Retinal pigment epithelial cell (primary cell): ENCODE measurements at regions not wholly inside any gene's neighbourhood (a gene's known extent, or its start where the extent isn't known, plus 50 kb on each side); places are given as distances from the start of the nearest gene placed in this dataset.
"Not testable (repeated sequence)": the region's sequence is repeated elsewhere in the genome, so short reads cannot be mapped to it uniquely, and the experiment has no call there.

Experiments used
- DNase-seq: peaks from one replicate; pipeline ENCODE4 v3.0.0-alpha.2; 2010; ENCODE audit warnings: low read depth
- H3K4me3 ChIP-seq: 2 replicates; pipeline ENCODE4 v1.5.1; 2011; ENCODE audit warnings: mild to moderate bottlenecking, low read length, control low read depth, moderate library complexity
- CTCF ChIP-seq: conservative IDR thresholded peaks from 2 replicates; pipeline ENCODE4 v1.5.1; 2011; ENCODE audit warnings: low read depth, low read length, control low read depth, inconsistent platforms

DNA sequence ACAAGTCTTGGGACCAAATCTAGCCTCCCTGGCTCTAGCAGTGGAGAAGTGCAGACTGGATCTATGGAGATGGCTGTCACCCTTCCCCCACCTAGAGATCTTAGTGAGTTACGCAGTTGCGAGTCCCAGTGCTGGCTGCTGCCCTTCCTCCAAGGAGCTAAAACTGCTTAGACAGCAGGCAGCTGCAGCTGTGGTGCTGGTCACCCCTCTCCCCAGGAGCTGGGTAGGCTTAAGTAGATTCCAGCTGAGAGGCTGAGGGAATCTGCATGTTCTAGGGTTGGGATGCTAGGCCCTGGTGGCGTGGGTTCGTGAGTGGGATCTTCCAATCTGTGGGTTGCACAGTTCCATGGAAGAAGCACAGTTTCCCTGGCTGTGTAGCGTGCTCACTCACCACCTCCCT, 120.2 kb downstream of the SLC35B3 start:
- TF ChIP-seq CTCF, result no peak
- no peak for DNase-seq
- no peak overlapping the region for H3K4me3 ChIP-seq

GRCh38 chr6:8301502-8301901, 133.8 kb downstream of the SLC35B3 start:
- H3K4me3 ChIP-seq, result no peak overlapping the region
- TF ChIP-seq CTCF, result no peak
- no peak for DNase-seq

DNA sequence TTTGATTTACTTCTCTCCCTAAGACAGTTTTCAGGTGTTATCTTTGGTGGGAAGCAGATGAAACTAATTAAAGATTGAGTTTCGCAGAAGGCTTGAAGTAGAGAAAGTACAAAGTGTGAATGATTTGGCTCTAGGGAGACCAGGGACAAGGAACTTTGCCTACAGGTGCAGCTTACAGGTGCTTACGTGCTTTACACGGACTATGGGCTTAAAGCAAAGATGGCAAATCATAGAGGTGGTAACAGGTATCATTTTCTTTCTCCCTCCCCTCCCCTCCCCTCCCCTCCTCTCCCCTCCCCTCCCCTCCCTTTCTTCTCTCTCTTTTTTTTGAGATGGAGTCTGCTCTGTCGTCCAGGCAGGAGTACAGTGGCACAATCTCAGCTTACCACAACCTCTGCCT, 136.3 kb downstream of the SLC35B3 start:
- DNase-seq, result no peak
- H3K4me3 ChIP-seq, result no peak overlapping the region
- TF ChIP-seq CTCF, result no peak

DNA sequence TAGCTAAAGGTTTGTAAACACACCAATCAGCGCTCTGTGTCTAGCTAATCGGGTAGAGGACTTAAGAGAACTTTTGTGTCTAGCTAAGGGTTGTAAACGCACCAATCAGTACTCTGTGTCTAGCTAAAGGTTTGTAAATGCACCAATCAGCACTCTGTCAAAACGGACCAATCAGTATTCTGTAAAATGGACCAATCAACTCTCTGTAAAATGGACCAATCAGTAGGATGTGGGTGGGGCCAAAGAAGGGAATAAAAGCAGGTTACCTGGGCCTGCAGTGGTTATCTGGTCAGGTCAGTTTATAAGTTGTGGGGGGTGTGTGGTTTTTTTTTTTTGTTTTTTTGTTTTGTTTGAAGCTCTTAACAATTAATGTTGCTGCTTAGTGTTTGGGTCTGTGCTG, 152.4 kb downstream of the SLC35B3 start:
- not testable (repeated sequence) for DNase-seq, H3K4me3 ChIP-seq

DNA sequence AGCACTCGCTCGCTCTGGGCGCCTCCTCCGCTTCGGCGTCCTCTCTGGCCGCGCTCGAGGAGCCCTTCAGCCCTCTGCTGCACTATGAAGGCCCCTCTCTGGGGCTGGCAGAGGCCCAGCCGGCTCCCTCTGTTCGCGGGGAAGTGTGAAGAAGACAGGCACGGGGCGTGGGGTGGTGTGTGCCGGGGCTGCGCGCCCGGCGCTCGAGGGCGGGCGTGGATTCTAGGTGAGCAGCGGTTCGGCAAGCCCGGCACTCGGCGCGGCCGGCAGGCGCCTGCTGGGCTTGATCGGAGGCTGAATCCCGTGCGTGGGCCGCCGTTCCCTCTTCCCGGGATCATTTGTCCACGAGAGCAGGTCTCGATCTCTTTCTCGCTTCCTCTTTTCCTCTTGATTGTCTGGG, 153.0 kb downstream of the SLC35B3 start:
- no peak overlapping the region for H3K4me3 ChIP-seq
- no peak for DNase-seq
- TF ChIP-seq CTCF, result no peak

GRCh38 chr6:8279041-8279805, 156.1 kb downstream of the SLC35B3 start:
- no peak for DNase-seq
- TF ChIP-seq CTCF, result no peak
- no peak overlapping the region for H3K4me3 ChIP-seq

DNA sequence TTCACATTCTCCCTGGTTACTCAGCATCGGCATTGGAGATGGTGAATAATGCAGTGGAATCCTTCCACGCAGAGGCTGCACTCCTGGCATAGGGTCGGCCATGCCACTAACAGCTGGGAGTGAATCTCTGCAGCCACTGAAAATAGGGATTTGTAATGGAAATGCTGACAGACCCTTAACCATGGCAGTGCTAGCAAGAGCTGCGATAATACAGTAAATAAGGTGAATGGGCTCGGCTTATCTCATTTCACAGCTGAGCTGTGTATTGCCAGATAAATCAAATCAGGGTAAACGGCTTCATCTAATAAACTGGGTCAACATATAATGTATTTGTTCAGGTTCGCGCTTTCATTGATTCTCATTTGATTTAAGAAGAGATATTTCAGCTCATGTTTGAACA, 156.8 kb downstream of the SLC35B3 start:
- DNase-seq, result no peak
- no peak overlapping the region for H3K4me3 ChIP-seq
- TF ChIP-seq CTCF, result no peak
